AG04449 (cell line): ENCODE measurements at regions not wholly inside any gene's neighbourhood (a gene's known extent, or its start where the extent isn't known, plus 50 kb on each side); places are given as distances from the start of the nearest gene placed in this dataset.

ENCODE experiments used
- CTCF ChIA-PET: fragments of 350-600 bp; formaldehyde crosslinking; extraction: SDS; loops from one replicate; lab custom pipeline; 2021; ENCODE audit warnings: antibody characterized with exemption; lab: Yijun Ruan, JAX
- POLR2A ChIA-PET: fragments of 400-600, 350-600 bp; formaldehyde crosslinking; extraction: SDS; loops from one replicate; lab custom pipeline; 2020; ENCODE audit warnings: antibody characterized with exemption, inconsistent platforms; lab: Yijun Ruan, JAX
- DNase-seq: peaks from one replicate; pipeline ENCODE4 v3.0.0-alpha.2; 2010; ENCODE audit warnings: low read depth, low spot score
- H3K4me3 ChIP-seq: 2 replicates; pipeline ENCODE4 v1.5.1; 2011; ENCODE audit warnings: low read depth, mild to moderate bottlenecking, control low read depth, low read length
- TF ChIP-seq, protein P1 (sequence below): IDR thresholded peaks from one replicate; pipeline ENCODE4 v1.5.1; 2011; ENCODE audit warnings: mild to moderate bottlenecking, moderate library complexity, low read length, control low read depth, inconsistent platforms; ENCODE audit not compliant: insufficient read depth; ENCODE audit errors: missing control alignments

DNA sequence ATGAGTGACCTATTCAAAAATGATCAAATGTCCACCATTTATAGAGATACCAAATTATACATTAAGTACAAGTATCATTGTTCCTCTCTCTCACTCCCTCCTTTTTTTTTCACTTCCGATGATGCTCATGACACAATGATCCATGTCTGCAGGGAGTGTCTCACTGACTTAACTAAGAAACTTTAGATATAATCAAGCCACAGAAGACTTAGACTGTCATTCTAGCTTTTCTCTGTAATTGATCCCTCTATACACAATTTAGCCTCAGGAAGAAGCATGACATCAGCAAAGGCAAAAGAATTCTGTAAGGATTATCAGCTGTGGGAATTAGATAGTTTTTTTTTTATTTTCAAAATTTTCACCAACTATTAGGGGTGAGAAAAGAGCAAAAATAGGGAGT, 734.9 kb upstream of the PCDH9 start:
- TF ChIP-seq, protein P1, sequence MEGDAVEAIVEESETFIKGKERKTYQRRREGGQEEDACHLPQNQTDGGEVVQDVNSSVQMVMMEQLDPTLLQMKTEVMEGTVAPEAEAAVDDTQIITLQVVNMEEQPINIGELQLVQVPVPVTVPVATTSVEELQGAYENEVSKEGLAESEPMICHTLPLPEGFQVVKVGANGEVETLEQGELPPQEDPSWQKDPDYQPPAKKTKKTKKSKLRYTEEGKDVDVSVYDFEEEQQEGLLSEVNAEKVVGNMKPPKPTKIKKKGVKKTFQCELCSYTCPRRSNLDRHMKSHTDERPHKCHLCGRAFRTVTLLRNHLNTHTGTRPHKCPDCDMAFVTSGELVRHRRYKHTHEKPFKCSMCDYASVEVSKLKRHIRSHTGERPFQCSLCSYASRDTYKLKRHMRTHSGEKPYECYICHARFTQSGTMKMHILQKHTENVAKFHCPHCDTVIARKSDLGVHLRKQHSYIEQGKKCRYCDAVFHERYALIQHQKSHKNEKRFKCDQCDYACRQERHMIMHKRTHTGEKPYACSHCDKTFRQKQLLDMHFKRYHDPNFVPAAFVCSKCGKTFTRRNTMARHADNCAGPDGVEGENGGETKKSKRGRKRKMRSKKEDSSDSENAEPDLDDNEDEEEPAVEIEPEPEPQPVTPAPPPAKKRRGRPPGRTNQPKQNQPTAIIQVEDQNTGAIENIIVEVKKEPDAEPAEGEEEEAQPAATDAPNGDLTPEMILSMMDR = no peak
- ChIA-PET CTCF (no interaction called here), POLR2A (no interaction called here)
- H3K4me3 ChIP-seq = no peak overlapping the region
- DNase-seq = no peak

DNA sequence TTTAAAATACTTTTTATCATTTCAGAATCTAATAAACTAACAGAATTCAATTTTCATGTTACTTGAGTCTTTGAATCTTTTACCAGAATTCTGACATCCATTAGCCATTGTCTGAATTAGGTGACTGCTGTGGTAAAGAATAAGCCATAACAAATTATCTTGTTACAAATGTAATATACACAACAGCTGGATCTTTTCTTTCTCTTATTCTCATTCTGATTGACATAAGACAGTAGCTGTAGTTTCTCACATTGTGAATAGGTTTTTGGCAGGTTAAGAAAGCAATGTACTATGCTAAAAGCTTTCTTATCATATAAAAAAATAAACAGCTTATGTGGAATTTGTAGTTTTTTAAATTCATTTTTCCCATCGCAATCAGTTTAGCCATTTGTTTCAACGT, 734.0 kb upstream of the PCDH9 start:
- TF ChIP-seq, protein P1 = no peak
- no peak for DNase-seq
- POLR2A ChIA-PET = no interaction called here
- H3K4me3 ChIP-seq = no peak overlapping the region
- CTCF ChIA-PET = no interaction called here

DNA sequence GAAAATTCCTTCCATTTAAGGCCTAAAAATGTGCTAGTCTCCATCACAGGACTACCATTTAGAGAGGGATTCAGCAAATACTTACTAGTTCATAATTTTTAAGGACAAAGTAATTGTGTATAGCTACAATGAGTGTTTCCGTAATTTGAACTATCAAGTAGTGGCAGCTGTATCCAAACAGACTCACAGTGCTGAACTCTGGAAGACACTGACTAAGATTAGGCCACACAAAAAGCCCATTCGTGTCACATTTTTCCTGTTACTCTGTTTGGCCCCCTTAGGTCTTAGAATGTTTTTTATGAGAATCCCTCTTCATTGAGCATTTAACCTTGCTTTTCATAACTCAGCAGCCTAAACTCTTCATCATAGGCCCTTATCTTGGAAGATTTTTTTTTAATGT, 731.2 kb upstream of the PCDH9 start:
- CTCF ChIA-PET = no interaction called here
- POLR2A ChIA-PET = no interaction called here
- TF ChIP-seq, protein P1 = no peak
- H3K4me3 ChIP-seq = no peak overlapping the region
- no peak for DNase-seq

DNA sequence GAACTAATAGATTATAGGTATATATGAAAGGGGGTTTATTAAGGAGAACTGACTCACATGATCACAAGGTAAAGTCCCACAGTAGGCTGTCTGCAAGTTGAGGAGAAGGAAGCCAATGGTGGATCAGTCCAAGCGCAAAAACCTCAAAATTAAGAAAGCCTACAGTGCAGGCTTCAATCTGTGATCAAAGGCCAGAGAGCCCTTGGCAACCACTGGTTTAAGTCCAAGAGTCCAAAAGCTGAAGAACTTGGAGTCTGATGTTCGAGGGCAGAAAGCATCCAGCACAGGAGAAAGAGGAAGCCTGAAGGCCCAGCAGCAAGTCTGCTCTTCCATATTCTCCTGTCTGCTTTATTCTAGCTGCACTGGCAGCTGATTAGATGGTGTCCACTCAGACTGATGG, 721.3 kb upstream of the PCDH9 start:
- no peak overlapping the region for H3K4me3 ChIP-seq
- ChIA-PET CTCF (no interaction called here), POLR2A (no interaction called here)
- no peak for DNase-seq
- TF ChIP-seq, protein P1 = no peak

DNA sequence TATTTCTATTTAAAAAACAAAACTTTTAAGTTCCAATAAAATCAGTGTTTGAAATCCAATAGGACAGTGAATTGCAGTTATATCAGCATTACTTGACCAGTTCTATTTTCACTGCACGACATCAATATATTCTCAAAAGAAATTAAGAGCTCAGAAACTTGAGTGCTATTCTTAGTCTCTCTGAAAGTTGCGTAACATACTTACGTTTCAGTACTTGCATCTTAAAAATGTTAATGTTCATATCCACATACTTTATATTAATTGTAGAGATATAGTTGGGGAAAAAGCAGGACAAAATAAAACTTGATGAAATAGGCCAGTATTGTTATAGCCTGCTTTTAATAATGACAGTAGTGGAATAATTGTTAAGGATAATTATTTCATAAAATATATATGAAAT, 720.5 kb upstream of the PCDH9 start:
- no peak overlapping the region for H3K4me3 ChIP-seq
- ChIA-PET CTCF (no interaction called here), POLR2A (no interaction called here)
- DNase-seq = no peak
- TF ChIP-seq, protein P1 = no peak

DNA sequence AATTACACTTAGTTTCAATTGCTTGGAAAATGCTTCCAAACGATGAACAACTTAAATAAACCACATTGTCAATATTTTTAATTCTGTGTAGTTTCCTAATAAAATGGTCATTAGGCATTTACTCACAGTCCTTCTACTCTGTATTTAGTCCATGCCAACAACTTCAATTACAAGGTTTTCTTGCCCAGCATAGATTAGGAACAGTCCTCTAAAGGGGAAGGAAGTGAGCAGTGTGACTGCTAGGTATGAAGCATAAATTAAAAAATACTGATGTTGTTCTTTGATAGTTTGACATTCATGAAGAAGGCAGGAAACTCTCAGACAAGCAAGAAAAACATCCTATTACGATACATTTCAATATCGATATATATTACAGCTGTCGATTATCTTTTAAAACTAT, 716.0 kb upstream of the PCDH9 start:
- no peak for DNase-seq
- TF ChIP-seq, protein P1 = no peak
- ChIA-PET POLR2A (no interaction called here), CTCF (no interaction called here)
- no peak overlapping the region for H3K4me3 ChIP-seq

DNA sequence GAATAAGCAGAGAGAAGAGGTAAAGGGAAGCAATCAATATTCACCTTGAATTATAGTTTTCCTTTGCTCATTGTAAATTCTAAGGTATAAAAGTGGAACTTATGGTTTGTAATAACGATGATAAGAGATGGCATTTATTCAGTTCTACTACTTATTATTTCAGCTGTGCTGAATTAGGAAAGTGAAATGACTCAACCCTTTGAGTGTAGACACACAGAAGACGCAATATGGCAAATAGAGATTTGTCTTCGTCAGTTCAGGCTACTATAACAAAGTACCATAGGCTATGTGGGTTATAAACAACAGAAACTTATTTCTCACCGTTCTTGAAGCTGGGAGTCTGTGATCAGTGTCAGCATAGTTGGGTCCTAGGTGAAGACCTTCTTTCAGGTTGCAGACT, 713.0 kb upstream of the PCDH9 start:
- no peak for DNase-seq
- no peak overlapping the region for H3K4me3 ChIP-seq
- ChIA-PET POLR2A (no interaction called here), CTCF (no interaction called here)
- TF ChIP-seq, protein P1 = no peak
